ENCODE measurements at regions not wholly inside any gene's neighbourhood (a gene's known extent, or its start where the extent isn't known, plus 50 kb on each side); places are given as distances from the start of the nearest gene placed in this dataset.
A peak's percentile ranks its signal among the peaks of the same experiment; 100 is the strongest.

DNA sequence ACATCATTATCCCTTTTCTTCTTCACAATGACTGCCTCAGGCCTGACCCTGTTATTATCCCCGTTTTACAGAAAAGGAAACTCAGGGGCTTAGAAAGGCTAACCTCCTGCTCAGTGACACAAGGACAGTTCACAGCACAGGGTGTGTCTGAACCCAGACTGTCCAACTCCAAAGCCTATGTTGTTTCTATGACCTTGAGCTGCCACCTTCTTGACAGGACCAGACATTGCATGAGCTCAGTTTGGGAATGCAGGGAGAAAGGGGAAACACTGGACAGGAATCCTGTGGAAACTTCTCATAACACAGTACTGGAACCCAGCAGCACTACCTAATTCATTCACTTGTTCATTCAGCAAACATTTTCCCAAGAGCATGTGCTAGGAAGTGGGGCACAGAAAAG, 472.8 kb downstream of the CDK5RAP2 start:
- no peak for DNase-seq

DNA sequence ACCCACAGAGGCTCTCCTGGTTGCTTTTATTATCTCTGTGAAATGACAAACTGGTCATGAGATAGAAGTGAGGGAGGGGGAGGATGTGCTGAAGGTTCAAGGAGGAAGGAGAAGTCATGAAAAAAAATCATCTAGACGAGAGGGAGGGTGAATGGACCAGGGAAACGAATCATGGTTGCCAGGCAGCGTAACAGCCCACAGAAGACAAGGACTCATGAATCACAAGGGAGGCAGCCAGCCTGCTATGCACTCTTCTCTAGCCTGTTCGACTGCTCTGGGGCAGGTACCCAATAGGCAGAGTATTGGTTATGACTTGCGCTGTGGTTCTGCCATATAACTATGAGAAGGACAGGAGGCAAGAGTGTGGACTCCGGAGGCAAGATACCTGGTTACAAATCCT, 475.2 kb downstream of the CDK5RAP2 start:
- DNase-seq = no peak

DNA sequence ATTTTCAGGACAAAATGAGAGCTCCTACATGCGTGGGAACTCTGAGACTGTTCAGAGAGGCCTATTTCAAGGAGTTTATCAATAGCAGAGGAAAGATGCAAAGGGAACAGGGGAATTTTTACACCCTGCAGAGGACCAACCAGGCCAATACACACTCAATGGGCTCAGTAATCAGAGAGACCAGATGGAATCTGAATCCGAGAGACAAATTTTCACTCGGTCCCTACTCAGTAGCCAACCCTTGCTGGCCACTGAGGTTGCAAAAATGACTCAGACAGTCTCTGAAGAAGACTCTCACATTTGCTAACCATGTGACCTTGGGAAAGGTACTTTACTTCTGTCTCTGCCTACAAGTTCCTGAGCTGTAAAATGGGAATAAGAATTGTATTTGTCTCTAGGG, 479.4 kb downstream of the CDK5RAP2 start:
- DNase-seq = no peak

DNA sequence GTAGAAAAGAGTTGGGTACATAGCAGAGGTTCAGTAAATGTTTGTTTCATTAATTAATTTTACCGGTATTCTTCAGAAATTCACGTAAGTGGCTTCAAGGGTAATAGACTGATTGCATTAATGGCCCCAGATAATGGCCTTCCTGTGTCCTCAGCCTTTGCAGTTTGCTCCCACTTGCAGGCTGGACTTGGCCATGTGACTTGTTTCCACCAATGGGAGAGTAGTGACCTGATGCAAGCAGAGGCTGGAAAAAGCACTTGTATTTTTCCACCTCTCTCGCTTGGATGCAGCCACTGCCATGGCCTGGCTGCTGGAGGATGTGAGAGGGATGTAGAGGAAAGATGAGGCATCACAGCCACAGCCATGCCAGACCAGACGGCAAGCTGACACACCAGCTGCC, 480.9 kb downstream of the CDK5RAP2 start:
- DNase-seq = no peak

DNA sequence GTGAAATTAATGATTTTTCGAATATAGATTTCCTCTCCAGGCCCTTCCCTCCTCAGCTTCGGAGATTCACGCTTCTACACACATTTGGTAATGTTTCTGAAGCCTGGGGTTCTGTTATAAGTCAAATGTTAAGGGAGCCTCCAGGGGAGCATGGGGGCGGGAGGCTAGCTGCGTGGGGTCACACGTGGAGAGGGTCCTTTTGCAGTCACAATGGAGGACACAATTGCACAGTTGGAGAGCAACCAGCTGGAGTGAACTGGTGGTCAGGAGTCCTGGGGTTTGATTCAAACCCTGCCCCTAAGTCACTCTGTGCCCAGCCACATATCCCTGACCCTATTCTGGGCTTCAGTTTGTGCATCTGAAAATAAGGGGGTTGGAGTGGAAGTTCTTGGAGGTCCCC, 481.4 kb downstream of the CDK5RAP2 start:
- no peak for DNase-seq

DNA sequence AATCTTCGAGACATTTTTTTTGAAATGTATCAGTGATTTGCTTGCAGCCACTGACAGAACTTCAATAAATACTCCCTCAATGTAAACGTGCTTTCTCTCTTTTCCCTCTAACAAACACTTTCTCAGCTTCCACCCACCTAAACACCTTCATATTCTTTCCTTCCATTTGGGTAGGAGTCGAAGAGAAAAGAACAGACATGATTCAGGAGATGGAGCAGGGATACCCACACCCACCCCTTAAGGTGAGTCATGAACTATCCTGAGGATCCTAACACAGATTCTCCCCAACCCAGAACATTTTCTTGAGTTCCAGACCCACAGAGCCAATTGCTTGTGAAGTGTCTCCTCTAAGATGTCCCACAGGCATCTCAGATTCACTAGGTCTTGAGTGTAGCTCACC, 488.8 kb downstream of the CDK5RAP2 start:
- DNase-seq = no peak

DNA sequence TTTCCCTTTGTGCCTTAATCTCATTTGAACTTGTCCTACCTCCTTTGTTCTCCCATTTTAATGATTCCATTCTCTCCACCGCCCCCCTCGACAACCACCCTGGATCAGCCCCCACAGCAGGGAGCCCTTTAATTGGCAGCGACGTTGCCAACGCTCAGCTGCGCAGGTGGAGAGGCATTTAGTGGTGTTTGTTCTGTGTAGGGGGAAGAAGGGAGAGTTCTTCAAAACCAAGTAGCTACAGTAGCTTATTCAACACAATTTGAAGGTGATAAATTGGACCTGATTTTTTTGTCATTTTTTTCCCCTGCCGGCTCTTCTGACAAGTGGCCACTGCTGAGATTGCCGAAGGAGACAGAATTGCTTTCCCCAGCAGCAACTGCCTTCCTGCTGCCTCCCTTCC, 499.1 kb downstream of the CDK5RAP2 start:
- peak; percentile 25 for DNase-seq

DNA sequence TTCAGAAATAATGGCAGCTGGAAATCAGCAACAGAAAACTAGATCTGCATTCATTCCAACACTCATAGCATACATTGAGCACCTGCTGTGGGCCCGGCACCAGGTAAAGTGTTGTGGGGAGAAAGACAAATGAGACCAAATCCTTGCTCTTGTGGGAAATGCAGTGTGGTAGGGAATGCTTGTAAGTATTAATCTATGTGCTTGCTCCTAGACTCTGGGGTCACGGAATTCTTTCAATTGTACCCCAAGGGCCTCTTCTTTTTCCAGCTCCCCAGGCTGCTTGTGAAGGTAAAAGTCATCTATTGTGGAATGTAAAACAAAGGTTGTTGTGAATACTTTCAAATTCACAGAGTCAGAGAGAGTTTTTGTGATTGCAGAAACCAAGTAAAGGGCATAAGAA, 501.9 kb downstream of the CDK5RAP2 start:
- no peak for DNase-seq

DNA sequence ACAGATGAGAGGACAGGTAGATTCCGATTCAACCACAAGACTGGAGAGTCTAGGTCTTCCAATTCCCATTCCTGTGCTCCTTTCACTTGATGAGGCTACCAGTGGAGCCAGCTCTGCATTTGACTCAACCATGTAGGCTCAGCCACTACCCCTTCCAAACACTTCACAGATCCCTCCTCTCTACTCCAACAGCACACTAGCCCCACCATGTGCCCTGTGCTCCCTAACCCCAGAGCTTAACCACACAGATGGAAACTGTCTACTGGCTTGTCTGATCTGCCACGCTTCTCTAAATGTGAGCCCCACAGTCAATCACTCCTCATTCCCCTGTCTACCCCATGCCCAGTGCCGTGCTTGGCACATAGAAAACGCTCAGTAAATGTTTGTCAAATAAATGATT, 508.2 kb downstream of the CDK5RAP2 start:
- no peak for DNase-seq

DNA sequence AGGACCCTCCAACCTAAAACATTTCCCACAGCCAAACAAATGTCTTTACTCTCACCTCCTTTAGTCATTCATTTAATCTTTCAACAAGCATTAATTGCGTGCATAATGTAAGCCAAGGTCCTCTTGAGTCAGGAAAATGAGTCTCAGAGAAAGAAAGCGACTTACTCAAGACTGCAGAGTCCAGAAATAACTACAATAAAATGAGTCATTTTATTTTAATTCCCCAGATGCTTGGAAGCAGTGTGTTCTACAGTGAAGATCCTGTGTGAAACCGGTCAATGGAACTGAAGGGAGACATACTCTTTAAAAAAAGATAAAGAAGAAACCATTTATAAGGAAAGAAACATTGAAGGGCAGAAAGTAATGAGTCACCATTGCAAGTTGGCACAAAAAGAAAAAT, 513.7 kb downstream of the CDK5RAP2 start:
- DNase-seq = no peak

DNA sequence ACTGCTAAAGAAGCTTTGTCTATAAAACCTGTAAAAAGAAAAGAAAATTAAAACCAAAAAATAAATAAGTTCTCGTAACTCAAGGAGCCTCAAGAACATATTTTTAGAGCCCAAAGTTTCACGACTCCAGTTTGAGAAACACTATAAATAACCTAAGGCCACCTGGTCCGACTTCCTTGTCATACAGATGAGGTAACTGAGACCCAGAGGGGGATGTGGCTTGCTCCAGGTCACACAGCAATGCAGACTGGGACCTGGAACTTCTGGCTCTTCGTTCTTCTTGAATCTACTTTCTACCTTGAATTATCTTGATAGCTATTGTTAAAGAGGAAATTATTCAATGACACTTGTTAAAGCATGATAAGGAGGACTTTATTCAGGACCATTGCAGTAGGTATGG, 514.8 kb downstream of the CDK5RAP2 start:
- DNase-seq = no peak

DNA sequence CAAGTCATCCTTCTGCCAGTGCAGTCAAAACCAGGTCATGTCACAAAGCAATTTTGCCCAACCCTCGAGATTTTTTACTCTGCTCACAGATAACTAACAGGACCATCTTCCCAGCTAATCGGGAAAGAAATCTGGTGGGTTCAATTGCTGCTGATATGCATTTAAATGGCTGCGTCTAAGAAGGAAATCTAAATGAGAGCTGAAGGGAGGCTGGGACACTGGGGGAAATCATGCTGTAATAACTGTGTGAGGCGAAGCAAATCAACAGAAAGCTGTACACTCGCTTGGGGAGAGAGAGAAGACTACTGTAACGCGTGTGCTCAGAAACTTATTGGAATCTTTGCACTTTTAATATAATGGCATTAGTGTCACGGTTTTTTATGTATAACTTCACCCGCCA, 535.0 kb downstream of the CDK5RAP2 start:
- DNase-seq = no peak

DNA sequence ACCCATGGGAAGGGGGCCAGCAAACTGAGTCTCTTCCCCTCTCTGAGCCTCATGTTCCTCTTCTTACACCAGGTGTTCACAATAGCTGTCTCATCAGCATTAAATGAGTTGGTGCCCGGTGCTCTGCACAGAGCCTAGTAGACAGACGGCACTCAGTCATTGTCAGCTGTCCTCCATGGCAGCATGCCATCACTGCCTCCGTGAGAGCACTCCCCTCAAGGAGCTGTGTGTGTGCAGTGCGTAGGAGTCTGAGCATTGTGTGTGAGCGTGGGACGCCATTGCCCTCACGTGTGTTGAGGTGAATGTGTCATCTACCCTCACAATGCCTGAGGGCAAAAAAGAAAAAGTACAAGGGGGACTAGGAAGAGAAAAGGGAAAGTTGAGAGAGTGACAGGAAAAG, 536.5 kb downstream of the CDK5RAP2 start:
- peak; percentile 82 for DNase-seq

DNA sequence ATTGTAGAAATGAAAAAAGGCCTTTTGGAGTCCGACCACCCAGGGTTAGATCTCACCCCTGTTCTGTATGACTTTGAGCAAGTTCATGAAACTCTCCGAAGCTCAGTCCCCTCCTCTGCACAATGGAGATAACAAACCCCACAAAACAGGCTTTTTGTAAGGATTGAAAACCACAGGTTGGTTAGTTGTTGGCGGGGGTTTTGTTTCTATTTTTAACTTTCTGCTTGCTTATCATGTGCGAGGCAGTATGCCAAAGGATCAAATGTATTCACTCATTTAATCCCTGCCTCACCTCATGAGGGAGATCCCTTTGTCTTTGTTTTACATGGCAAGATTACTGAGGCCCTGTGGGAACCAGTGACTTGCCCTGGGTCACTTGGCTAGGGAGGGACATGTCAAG, 539.1 kb downstream of the CDK5RAP2 start:
- no peak for DNase-seq

DNA sequence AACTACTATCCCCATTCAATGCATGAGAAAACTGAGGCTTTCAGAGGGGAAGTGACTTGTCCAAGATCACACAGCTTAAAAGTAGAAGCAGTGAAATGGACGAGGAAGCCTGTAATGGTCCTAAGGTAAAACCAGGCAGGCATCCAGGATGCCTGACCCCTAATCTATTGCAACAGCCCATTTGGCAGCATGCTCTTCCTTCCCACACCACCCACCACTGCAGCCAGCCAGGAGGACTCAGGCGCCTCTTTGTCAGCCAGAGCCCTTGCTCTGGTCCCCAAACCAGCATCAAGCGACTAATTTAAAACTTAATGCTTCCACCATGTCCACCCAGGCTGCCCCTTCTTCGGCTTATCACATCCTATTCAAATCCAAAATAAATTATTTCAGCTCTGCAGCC, 541.6 kb downstream of the CDK5RAP2 start:
- DNase-seq = no peak

DNA sequence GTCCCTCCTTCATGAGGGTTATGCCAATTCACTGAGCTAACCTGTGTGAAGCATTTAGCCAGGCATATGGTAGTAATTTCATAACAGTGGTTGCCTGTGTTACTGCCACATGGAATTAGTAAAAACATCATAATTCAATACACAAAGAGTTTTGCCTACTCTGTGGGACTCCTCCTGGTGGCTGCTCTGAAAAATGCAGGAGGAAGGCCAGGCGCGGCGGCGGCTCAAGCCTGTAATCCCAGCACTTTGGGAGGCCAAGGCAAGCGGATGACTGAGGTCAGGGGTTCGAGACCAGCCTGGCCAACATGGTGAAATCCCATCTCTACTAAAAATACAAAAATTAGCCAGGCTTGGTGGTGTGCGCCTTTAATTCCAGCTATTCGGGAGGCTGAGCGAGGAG, 547.3 kb downstream of the CDK5RAP2 start:
- no peak for DNase-seq

DNA sequence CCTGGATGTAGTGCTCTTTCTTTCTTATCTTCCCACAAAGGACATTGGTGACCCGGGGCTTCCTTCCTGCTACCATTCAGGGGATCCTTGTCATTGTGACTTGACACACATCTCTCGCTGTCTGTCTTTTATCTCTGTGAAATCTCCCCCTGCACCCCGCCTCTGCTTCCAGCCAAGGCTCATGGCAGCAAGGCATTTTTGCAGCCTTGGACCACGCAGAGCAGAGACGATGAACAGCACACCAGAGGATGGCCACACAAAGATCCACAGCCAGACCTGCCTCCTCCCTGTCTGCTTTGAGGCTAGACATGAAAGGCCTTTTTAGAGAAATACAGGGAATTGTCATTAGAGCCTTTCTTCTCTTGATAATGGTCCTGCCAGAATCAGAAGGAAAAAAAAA, 549.1 kb downstream of the CDK5RAP2 start:
- no peak for DNase-seq

DNA sequence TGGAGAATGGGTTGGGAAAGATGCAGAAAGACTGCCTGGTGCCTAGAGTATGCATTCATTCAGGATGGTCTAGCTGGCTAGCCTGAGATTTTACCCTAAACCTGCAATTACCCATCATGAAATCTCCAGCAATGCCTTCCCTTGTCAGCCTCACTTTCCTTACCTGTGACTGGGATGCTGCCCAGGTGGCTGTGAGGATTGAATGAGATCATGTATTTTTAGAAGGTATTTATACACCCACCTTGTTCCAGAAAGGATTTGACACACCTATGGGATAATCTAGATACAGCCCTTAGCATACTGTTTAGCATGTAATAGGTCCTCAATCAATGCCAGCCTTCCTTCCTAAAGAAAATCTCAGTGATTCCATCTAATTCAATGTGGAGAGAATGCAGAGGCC, 561.4 kb downstream of the CDK5RAP2 start:
- DNase-seq = no peak

DNA sequence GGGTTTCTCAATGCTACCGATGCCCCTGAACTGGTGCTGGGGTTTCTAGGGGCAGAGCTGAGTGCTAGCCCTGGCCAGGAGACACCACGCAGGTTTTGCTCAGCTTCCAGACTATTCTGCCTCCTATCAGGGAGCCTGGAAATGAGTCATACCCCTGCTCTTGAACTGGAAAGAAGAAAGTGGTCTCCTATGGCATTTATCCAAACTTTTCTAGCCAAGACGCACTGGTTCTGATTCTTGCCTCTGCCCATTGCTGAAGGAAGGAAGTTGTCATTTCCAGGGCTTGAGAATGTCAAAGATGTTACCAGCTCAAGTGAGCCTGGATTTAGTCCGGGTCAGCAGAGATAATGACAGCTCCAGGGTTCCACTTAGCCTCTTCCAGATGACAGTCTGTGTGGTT, 561.9 kb downstream of the CDK5RAP2 start:
- DNase-seq = no peak

DNA sequence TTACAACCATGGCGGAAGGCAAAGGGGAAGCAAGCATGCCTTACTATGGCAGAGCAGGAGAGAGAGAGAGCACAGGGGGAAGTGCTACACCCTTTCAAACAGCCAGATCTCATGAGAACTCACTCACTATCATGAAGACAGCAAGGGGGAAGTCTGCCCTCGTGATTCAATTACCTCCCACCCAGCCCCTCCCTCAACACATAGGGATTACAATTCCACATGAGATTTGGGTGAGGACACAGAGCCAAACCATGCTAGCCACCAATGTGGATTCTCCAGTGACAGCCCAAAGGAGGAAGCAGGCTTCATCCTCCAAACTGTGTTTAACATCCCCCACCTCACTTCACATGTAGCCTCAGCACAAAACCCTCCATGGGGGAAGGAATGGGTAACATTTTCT, 563.7 kb downstream of the CDK5RAP2 start:
- DNase-seq = no peak

DNA sequence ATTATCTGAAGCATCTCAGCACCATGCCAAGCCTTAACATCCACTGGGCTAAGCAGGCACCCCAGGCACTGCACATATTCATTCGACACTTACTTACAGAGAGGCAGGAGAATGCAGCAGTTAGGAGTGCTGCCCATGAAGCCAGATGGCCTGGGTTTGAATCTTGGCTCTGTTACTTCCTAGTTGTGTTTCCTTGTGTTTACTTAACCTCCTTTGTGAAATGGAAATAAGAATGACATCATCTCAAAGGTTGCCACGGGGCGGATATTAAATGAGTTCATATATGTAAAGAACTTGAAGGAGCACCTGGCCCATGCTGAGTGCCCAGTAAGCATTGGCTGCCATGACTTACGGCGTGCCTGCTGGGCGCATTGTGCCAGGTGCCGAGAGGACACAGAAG, 565.2 kb downstream of the CDK5RAP2 start:
- no peak for DNase-seq

DNA sequence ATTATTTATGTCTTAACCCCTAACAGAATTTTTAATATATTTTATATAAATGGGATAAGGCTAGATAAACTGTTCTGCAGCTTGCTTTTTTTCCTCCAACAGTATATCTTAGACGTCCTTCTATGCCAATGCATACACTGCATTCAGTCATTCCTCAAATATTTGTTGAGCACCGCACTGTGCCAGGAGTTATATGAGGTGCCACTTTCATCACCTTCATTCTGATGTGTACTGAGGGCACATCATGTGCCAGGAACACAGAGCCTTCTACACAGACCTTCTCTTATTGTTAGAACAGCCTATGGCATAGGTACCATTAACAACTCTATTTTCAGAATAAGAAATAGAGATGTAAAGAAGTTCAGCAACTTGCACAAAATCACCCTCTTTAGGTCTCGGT, 570.1 kb downstream of the CDK5RAP2 start:
- peak; percentile 38 for DNase-seq

DNA sequence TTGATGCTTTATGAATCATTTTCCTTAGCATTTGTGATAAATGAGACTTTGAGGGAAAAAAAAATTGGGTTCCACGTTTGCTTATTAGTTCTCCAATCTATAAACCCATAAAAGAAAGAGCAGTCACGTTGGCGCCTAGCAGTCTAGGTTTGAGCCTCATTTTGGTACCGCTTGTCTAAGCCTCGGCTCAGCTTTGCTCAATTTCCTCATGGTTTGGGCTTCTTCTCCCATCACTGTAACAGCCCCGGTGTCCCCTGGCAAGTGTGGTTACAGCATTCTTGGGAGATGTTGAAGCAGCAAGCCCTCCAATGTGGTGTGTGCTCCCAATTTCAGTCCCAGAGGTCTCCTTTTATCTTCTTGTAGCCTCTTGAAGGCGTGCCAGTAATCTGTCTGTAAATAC, 578.4 kb downstream of the CDK5RAP2 start:
- DNase-seq = no peak

DNA sequence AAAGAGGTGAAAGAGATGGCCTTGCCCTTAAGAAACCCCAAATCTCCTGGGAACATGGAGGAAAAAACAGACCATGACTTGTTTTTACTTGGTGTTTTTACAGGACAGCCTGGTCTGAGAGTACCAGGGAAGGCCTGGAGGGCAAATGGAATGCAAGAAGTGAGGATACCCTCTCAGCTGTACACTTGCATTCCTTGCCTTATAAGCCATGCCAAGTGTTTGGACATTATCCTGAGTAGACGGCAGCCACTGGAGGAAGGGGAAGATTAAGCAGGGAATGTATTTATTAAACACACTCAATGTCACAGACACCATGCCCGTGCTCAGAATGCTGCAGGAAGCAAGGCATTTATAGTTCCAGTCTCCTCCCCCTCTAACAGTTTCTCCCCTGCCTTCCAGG, 581.4 kb downstream of the CDK5RAP2 start:
- DNase-seq = no peak

DNA sequence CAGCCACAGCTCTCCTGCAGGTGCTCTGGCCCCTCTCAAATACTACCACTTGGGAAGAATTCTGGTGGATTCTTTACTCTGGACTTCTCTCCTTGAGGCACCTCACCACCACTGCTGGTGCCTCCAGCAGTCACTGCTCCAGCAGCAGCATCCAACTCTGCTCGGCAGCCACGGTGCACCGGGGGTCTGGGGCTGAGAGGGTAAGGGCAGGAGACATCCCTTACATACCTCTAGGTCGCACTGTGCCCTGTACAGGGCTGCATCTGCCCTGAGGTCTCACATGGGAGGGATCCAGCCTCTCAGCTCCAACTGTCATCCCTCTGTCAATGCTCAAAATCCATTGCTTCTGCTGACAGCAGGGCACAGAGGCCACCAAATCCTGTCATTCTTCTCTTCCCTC, 588.2 kb downstream of the CDK5RAP2 start:
- no peak for DNase-seq

DNA sequence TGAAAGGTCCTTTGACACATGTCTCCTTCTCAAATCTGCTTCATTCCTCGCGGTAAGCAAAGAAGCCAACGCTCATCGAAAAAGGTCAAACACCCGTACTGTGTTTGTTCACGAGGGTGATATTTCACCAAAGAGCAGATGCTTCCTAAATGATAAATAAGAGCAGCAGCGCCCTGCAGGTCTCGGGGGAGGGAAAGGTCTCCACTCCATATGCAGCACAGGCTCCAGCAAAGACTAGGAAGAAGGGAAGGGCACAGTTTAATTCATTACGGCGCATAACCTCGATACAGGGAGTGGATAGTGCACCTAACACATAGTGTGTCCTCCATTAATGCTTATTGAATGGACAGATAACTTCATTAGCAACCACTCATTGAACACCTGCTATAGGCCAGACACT, 593.3 kb downstream of the CDK5RAP2 start:
- DNase-seq = no peak
